Keratinocyte (primary cell): ENCODE measurements at regions not wholly inside any gene's neighbourhood (a gene's known extent, or its start where the extent isn't known, plus 50 kb on each side); places are given as distances from the start of the nearest gene placed in this dataset.
"Not testable (repeated sequence)": the region's sequence is repeated elsewhere in the genome, so short reads cannot be mapped to it uniquely, and the experiment has no call there.

Source experiments
- DNase-seq: peaks from one replicate; pipeline ENCODE4 v3.0.0-alpha.2; 2011; ENCODE audit warnings: low read depth, missing footprints, low spot score
- FAIRE-seq: peaks from 2 replicates; lab custom pipeline; 2011; peaks lifted over from hg19 to GRCh38; lab: Jason Lieb, UNC
- H2AFZ ChIP-seq: 2 replicates; pipeline ENCODE4 v1.6.0; 2012; ENCODE audit warnings: low read length, control low read depth, inconsistent platforms; ENCODE audit not compliant: control insufficient read depth
- H3K27ac ChIP-seq: 2 replicates; pipeline ENCODE4 v1.5.1; 2011; ENCODE audit warnings: low read length; ENCODE audit not compliant: control insufficient read depth, insufficient read depth
- H3K27me3 ChIP-seq: 3 replicates; pipeline ENCODE4 v1.6.0; 2011; ENCODE audit warnings: low read length; ENCODE audit not compliant: control insufficient read depth, insufficient read depth; ENCODE audit errors: extremely low read depth
- H3K36me3 ChIP-seq, 2 experiments: 2 replicates in 1 of 2; 3 replicates in 1 of 2; pipeline ENCODE4 v1.5.1; 2011; ENCODE audit warnings: low read length in 2 of 2, mild to moderate bottlenecking in 1 of 2; ENCODE audit not compliant: control insufficient read depth in 2 of 2, insufficient read depth in 2 of 2; ENCODE audit errors: extremely low read depth in 1 of 2
- H3K4me1 ChIP-seq: 3 replicates; pipeline ENCODE4 v1.5.1; 2011; ENCODE audit warnings: low read length; ENCODE audit not compliant: control insufficient read depth, insufficient read depth; ENCODE audit errors: extremely low read depth
- H3K4me2 ChIP-seq: 3 replicates; pipeline ENCODE4 v1.6.0; 2011; ENCODE audit warnings: low read depth, low read length; ENCODE audit not compliant: control insufficient read depth, insufficient read depth; ENCODE audit errors: extremely low read depth
- H3K4me3 ChIP-seq, 3 experiments: fragments of 200-600 bp in 1 of 3; sonication (generic) in 1 of 3; 2 replicates in 2 of 3; 3 replicates in 1 of 3; pipeline ENCODE4 v1.5.1; 2011 to 2016; ENCODE audit warnings: low read length in 3 of 3, mild to moderate bottlenecking in 3 of 3, control low read depth in 2 of 3, inconsistent platforms in 1 of 3, low read depth in 1 of 3, mixed read lengths in 1 of 3, mixed run types in 1 of 3, moderate library complexity in 1 of 3; ENCODE audit not compliant: control insufficient read depth in 2 of 3, insufficient read depth in 2 of 3; ENCODE audit errors: extremely low read depth in 1 of 3
- H3K79me2 ChIP-seq: 2 replicates; pipeline ENCODE4 v1.6.0; 2012; ENCODE audit warnings: low read length; ENCODE audit not compliant: control insufficient read depth, insufficient read depth
- H3K9ac ChIP-seq: 3 replicates; pipeline ENCODE4 v1.6.0; 2011; ENCODE audit warnings: low read length; ENCODE audit not compliant: control insufficient read depth, insufficient read depth; ENCODE audit errors: extremely low read depth
- H3K9me1 ChIP-seq: 3 replicates; pipeline ENCODE4 v1.6.0; 2011; ENCODE audit warnings: low read length; ENCODE audit not compliant: control insufficient read depth, insufficient read depth; ENCODE audit errors: extremely low read depth
- H3K9me3 ChIP-seq: 2 replicates; pipeline ENCODE4 v1.5.1; 2012; ENCODE audit warnings: low read depth, low read length; ENCODE audit not compliant: control insufficient read depth
- H4K20me1 ChIP-seq: 3 replicates; pipeline ENCODE4 v1.6.0; 2011; ENCODE audit warnings: low read length; ENCODE audit not compliant: control insufficient read depth, insufficient read depth; ENCODE audit errors: extremely low read depth
- EZH2 ChIP-seq: IDR thresholded peaks from one replicate; pipeline ENCODE4 v1.6.1; 2012; ENCODE audit warnings: inconsistent platforms, mild to moderate bottlenecking, low read length, moderate library complexity
- dilution Hi-C: fragments of 300-500 bp; cut with MboI; formaldehyde crosslinking; loops from one replicate; pipeline ENCODE4 v1.7.0; 2020; ENCODE audit warnings: low sequenced_read_pairs; ENCODE audit not compliant: extremely low pct_ligation_motif_present
- TF ChIP-seq, protein P1 (sequence below), 3 experiments: IDR thresholded peaks in 1 of 3; conservative IDR thresholded peaks in 1 of 3; optimal IDR thresholded peaks in 1 of 3; 2 replicates in 2 of 3; 3 replicates in 1 of 3; pipeline versions ENCODE3 to v1.5.1; 2011; ENCODE audit warnings: low read length in 3 of 3, mild to moderate bottlenecking in 3 of 3, moderate library complexity in 2 of 3, control low read depth in 1 of 3, inconsistent platforms in 1 of 3; ENCODE audit not compliant: insufficient read depth in 2 of 3; ENCODE audit errors: extremely low read depth in 1 of 3

- FAIRE-seq, result no peak
- DNase-seq, result no peak
- Histone ChIP-seq H3K4me3 (no peak overlapping the region), H3K9ac (no peak overlapping the region), H3K27ac (no peak overlapping the region), H3K79me2 (no peaks in the 10 kb centered on the region), H2AFZ (no peak overlapping the region), H3K9me1 (no peaks in the 10 kb centered on the region), H3K4me1 (peaks cover 10% of the 10 kb centered on the region), H4K20me1 (no peaks in the 10 kb centered on the region), H3K4me2 (no peak overlapping the region), H3K9me3 (no peaks in the 10 kb centered on the region), H3K27me3 (no peaks in the 10 kb centered on the region), H3K36me3 (no peaks in the 10 kb centered on the region)
- TF ChIP-seq, protein P1, sequence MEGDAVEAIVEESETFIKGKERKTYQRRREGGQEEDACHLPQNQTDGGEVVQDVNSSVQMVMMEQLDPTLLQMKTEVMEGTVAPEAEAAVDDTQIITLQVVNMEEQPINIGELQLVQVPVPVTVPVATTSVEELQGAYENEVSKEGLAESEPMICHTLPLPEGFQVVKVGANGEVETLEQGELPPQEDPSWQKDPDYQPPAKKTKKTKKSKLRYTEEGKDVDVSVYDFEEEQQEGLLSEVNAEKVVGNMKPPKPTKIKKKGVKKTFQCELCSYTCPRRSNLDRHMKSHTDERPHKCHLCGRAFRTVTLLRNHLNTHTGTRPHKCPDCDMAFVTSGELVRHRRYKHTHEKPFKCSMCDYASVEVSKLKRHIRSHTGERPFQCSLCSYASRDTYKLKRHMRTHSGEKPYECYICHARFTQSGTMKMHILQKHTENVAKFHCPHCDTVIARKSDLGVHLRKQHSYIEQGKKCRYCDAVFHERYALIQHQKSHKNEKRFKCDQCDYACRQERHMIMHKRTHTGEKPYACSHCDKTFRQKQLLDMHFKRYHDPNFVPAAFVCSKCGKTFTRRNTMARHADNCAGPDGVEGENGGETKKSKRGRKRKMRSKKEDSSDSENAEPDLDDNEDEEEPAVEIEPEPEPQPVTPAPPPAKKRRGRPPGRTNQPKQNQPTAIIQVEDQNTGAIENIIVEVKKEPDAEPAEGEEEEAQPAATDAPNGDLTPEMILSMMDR (optimal IDR thresholded peaks at IDR 0.05 in 1 of 3, IDR thresholded peaks at IDR 0.05 in 1 of 3, conservative IDR thresholded peaks at IDR 0.05 in 1 of 3; ENCODE audit: extremely low read depth in 1 of 3, insufficient read depth in 2 of 3, low read length in 3 of 3), result no peak
- TF ChIP-seq EZH2, result no peak
- dilution Hi-C loops, result no loop called here
Measured at GRCh38 chr10:7108141-7108540, 302.7 kb downstream of the SFMBT2 start.

- H3K4me2 ChIP-seq, result no peak overlapping the region
- H3K4me1 ChIP-seq, result peaks cover 10% of the 10 kb centered on the region
- no peaks in the 10 kb centered on the region for H3K9me3 ChIP-seq
- DNase-seq, result no peak
- TF ChIP-seq EZH2, result no peak
- no peak overlapping the region for H2AFZ ChIP-seq
- no peaks in the 10 kb centered on the region for H4K20me1 ChIP-seq
- dilution Hi-C loops, result no loop called here
- no peaks in the 10 kb centered on the region for H3K9me1 ChIP-seq
- H3K79me2 ChIP-seq, result no peaks in the 10 kb centered on the region
- H3K27me3 ChIP-seq, result no peaks in the 10 kb centered on the region
- FAIRE-seq, result no peak
- no peak overlapping the region for H3K27ac ChIP-seq
- H3K4me3 ChIP-seq, result no peak overlapping the region
- no peaks in the 10 kb centered on the region for H3K36me3 ChIP-seq
- H3K9ac ChIP-seq, result no peak overlapping the region
Measured at GRCh38 chr10:7107285-7107684, 303.5 kb downstream of the SFMBT2 start.

GRCh38 chr10:7104379-7104778 is 306.5 kb downstream of the SFMBT2 start:
- H3K4me1 ChIP-seq, H2AFZ ChIP-seq, H3K27me3 ChIP-seq, dilution Hi-C loops, H3K79me2 ChIP-seq, DNase-seq, H4K20me1 ChIP-seq, H3K9me3 ChIP-seq, H3K4me2 ChIP-seq, FAIRE-seq, H3K27ac ChIP-seq, H3K9ac ChIP-seq, H3K9me1 ChIP-seq, H3K4me3 ChIP-seq, H3K36me3 ChIP-seq: not testable (repeated sequence)
